HG03520 (cell line): ENCODE measurements at regions not wholly inside any gene's neighbourhood (a gene's known extent, or its start where the extent isn't known, plus 50 kb on each side); places are given as distances from the start of the nearest gene placed in this dataset.
"Not testable (repeated sequence)": the region's sequence is repeated elsewhere in the genome, so short reads cannot be mapped to it uniquely, and the experiment has no call there.

Experiments used
- ATAC-seq: cut with Tn5 transposase; IDR thresholded peaks from one replicate; pipeline ENCODE4 v1.9.1; 2021; ENCODE audit warnings: mild to moderate bottlenecking, moderate library complexity; ENCODE audit not compliant: unreplicated experiment

DNA sequence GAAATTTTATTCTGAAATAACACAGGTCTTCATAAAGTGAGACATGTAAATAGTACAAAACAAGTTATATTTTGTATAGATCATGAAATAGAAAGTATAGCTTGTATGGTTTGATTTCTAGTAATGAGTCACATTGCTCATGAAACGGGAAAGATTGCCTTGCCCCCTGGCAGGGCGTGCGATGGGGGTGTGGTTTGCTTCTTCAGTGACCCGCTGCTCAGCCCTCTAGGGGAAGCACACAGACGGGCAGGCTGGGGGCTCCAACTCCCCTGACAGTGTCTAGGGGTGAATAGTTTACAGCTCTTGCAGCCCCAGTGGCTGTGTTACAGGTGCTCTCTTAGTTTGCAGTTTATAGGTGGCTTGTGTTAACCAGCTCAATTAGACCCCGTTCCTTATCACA is 170.5 kb upstream of the RGS17 start:
- peak; percentile 71 for ATAC-seq

DNA sequence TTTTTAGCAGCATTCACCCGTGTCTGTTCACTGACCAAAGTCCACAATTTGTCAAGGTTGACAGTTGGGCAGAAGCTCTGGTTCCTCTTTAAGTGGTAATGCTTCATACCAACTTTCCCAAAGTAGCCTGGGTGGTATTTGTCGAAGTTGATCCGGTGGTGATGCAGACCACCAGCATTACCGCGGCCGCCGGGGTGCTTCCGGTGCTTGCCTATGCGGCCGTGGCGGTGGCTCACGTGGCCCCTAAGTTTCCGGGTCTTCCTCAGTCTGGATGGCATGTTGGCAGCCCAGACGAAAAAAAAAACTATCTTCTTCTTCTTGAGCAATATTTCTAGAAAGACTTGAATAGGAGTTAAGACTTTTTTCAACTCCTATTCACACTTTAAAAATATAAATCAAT is 151.4 kb upstream of the RGS17 start:
- not testable (repeated sequence) for ATAC-seq

DNA sequence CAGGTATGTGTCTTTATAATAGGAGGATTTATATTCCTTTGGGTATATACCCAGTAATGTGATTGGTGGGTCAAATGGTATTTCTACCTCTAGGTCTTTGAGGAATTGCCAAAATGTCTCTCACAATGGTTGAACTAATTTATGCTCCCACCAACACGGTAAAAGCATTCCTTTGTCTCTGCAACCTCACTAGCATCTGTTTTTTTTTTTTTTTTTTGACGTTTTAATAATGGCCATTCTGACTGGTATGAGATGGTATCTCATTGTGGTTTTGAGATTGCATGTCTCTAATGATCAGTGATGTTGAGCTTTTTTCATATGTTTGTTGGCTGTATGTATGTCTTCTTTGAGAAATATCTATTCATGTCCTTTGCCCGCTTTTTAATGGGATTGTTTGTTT is 144.9 kb upstream of the RGS17 start:
- no peak for ATAC-seq

DNA sequence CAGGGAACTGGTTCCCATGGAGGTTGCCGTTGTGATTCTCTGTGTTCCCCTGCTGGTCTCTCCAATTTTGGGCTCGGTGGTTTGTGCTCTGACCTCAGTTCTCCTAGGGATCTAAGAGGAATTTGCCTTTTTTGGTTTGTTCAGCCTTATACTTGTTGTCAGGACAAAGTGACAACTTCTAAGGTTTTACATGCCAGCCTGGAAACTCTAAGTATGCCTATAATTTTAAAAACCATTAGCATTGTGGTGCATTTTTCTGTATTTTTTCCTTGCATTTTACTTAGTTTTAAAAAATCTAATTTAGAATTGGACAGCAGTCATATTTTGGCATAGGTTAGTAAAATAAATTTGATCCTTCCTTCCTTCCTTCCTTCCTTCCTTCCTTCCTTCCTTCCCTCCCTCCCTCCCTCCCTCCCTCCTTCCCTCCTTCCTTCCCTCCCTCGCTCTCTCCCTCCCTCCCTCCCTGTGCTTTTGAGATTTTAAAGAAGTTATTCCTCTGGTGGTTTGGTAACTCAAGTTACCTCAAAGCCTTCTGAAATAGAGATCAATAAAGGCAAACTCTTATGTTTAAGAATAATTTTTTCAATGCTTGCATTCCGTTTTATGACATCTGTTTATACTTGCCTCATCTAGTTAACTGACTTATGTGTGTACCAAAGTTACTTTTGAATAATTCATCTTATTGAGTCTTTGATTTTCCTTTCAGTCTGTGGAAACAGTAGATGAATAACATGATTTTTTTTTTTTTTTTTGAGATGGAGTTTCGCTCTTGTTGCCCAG is 141.3 kb upstream of the RGS17 start:
- no peak for ATAC-seq

DNA sequence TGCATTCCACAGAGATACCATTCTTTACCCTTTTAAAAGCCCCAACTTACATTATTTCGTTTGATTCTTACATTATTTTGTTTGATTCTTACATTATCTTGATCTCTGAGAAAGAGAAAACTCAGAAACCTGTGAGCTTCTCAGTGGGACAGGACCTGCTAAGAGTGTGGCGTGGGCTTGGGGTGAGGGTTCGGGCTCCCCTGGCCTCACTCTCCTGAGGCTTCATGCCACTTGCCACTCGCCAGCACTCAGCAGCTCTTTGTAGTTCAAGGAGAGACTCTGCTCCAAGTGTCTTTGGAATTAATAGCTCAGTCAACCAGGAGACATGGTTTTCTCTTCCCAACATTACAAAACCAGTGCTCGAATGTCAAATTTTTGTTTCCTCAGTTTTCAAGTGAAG is 132.4 kb upstream of the RGS17 start:
- ATAC-seq: no peak

DNA sequence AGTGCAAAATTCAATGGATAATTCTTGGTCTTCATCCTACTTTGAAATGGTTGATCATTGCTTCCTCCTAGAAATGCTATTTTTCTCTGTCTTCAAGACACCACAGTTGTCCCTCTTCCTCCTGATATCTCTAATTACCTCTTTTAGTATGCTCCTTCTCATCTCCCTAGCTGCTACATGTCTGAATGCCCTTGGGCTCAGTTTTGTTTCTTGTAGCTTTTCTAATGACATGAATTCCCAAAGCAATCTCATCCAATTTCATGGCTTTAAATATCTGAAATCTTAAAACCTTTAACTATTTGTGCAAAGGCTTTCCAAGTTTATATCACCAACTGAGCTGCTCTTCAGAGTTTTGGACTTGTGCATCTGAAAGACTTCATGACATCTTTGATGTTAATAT is 120.2 kb upstream of the RGS17 start:
- ATAC-seq: no peak

DNA sequence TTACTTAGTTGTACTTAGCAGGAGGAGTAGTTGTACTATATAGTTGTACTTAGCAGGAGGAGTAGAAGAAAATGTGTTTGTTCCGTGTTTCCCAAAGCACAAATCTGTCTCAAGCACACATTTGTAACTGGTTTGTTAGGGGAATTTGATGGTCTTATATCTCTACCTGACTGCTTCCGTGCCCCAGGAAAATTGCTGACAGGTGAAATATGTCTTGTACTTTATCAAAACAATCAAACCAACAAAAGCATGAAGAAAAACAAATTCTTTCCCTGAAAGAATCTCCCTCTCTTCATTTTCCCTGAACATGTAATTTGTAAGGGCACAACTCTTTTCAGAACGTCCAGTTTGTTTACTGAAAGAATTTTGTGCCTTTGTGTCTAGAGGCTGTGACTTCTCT is 106.6 kb upstream of the RGS17 start:
- no peak for ATAC-seq

DNA sequence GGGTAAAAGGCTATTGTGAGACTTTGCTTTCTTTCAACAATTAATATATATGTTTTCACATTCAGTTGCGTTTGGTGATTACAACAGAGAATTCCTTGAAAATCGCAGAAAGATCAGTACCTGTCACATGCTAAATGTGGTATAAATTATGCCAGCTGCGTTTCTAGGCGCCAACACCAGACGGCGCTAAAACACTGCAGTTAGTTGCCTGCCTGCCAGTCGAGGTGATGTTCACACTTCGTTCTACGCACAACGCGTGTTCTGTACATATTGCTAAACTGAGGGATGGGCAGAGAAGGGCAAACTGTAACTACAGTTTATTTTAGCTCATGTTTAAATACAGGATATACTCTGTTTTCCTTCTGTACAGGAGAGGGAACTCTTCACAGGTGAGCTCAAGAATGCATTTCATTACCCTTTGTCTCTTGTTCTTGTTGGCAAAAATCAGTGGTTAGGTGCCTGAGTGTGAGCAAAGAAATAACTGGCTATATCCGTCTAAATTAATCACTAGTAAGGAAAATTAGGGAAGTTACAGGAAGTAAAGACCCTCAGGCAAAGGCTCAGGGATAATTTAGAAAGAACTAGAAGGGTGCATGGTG is 100.1 kb upstream of the RGS17 start:
- ATAC-seq: no peak

DNA sequence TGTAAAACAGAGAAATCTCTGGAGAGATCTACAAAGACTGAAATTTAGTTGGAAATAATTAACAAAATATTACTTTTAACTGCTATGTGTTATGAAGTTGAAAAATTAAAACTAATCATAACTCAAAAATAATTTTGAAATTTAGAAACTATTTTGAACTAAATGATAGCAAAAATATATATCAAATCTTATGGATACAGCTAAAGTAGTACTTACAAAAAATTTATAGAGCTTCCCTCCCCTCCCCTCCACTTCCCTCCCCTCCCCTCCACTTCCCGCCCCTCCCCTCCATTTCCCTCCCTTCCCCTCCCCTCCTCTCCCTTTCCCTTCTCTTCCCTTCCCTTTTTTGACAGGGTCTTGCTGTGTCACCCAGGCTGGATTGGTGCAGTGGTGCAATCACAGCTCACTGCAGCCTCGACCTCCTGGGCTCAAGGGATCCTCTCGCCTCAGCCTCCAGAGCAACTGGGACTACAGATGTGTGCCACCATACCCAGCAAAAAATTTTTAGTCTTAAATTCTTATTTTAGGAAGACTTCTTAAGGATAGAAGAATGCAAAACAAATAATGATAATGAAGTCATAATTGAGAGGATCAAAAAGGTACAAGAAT is 87.2 kb upstream of the RGS17 start:
- no peak for ATAC-seq

DNA sequence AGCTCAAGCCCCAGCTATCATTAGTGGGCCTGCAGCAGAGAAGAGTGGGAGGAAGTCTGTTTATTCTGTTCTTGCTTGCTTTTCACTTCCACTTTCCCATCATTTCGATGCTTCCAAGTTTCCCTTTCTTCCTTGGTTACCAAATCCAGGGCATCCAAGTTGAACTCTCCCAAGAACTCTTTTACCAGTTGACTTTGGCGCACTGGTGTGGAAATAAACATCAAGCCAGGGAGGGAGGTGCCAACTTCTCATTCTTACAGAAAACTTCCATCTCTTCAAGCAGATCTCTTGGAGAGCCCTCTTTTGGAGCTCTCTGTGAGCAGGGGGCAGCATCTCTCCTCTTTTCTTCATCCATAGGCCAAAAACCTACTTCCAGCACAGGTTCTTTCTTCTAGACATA is 85.7 kb upstream of the RGS17 start:
- no peak for ATAC-seq

DNA sequence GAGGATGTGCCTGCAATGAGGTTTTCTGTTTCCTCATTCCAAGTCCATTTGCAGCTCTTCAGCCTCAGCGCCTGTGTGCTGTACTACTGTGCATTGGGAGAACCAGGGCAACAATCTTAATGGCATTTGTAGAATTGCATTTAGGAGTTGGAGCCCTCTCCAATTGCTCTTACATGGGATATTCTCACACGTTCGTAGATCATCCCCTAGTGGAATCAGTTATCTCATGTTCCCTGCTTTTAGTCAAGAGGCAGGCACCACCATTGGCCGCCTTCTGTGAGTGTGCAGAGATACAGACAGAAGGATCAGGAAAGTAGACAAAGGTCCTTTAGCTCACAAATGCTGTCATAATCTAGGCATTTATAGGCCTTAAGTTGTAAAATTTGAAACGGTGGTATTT is 84.2 kb upstream of the RGS17 start:
- ATAC-seq: no peak

DNA sequence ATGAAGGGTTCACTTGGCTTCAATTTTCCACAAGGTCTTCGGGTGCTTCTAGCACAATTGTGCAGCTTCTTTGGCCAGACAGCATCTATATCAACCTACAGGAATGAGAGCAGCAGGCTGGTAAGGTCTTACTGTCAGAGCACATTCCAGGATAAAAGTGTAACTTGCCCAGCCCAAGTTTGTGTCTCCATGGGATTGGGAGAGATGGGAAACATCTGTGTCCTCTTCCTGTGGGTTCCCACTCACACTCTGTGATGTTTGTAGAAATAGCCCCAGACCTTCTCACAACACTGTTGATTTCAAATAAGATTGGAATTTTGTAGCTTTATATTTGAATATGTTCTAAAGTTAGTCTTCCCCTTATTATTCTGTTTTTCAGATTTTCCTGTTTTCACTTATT is 83.4 kb upstream of the RGS17 start:
- no peak for ATAC-seq

DNA sequence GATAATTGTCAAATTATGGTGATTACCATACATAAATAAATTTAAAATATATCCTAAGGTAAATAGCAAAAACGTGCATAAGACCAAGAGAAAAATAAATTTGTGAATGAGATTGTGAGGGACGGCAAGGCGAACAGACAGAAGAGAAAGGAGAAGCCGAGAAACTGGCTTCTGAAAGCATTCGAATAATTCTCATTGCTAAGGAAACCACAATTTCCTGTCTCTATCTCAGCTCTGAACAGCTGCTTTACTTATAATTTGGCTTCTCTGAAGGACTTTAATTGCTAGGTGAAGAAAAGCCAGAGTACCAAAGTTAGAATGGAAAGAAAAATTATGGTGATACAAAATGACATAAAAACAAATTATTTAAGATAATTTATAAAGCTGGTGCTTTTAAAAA is 79.0 kb upstream of the RGS17 start:
- ATAC-seq: peak; percentile 92

DNA sequence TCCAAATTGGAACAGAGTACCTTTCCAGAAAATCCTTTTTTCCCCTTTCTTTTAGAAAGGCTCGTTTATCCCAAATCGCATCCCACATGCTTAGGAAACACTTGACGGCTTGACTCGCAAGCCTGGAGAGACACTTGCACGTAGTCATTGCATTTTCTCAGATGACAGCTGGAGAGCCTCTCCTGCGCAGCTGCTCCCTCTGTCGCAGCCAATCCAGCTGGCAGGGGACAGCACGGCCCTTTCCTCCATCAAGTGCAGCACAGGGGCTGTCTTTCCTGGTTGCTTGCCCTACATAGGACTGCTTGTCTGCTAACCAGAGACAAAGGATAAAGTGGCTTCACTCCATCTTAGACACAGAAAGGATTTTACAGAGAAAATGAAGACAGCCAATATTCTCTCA is 77.6 kb upstream of the RGS17 start:
- no peak for ATAC-seq

DNA sequence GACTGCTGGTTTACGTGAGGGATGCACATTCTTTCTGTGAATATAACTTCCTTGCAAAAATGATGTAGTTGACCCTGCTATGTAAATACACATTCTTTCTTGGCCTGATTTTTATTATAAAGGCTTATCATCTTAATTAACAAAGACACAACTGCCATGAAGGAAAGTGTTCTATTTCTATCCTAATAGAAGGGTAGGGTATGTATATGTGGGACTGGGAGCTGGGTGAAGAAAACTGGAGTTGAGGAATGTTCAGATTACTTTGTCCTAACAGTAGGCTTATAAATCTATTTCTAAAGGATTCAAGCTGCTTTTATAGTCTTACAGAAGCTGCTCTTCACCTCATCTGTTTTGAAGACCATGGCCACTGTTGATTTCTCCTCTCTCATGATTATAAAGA is 76.5 kb upstream of the RGS17 start:
- no peak for ATAC-seq

DNA sequence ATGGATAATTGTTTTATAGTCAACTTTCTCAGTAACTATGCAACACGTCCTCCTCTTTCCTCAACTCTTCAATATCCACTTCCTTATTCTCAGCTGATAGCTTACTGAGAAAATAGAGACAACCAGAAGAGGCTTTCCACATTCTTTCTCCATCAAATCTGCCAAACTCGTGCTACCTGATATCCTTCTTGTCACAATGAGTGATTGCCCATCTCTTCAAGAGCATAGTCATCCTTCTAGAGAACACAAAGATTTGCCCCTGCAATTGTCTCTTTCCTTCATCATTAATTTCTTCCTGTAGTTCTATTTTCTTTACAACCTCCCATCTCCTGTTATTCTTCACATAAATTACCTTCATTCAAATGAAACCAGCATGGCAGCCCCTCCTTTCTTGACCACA is 75.9 kb upstream of the RGS17 start:
- no peak for ATAC-seq

DNA sequence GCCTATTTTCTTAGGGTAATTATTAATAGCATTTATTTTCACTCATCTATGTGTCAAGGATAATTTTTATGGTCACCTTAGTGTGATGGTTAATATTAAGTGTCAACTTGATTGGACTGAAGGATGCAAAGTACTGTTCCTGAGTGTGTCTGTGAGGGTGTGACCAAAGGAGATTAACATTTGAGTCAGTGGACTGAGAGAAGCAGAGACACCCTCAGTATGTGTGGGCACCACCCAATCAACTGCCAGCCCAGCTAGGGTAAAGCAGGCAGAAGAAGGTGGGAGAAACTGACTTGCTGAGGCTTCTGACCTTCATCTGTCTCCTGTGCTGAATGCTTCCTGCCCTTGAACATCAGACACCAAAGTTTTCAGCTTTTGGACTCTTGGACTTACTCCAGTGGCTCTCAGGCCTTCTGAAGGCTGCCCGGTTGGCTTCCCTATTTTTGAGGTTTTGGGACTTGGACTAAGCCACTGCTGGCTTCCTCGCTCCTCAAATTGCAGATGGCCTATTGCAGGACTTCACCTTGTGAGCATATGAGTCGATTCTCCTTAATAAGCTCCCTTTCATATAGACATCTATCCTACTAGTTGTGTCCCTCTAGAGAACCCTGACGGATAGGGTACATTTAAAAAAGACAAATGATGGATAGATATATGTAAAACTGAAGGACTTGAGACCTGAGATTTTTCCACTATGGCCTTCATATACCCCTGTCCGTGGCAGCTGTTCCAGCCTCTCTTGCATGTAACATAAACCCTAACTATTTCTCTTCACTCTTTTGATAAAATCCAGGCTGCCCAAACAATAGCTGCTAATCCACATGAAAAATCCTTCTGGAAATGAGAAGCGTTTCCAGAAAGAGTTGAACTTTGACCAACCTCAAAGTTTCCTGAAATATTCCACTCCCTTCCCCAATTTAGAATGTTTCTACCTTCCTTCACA is 62.1 kb upstream of the RGS17 start:
- no peak for ATAC-seq

DNA sequence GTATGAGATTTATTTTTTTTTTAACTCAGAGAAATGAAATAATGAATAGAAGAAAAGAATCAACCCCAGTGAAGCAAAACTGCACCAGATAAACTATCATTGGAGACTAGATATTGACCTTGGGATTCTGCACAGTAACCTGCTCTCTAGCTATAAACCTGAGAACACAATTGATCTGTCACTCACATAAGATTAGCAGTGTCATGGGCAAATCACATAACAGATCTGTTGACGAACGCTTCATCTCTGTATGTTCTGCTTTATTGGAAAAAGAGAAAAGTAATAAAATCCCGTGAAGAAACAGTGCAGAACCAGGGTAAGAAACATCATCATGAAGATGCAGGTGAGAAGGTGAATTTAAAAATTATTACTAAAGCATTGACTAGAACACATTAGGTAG is 52.8 kb upstream of the RGS17 start:
- no peak for ATAC-seq
